HUES48 (cell line): ENCODE measurements at regions not wholly inside any gene's neighbourhood (a gene's known extent, or its start where the extent isn't known, plus 50 kb on each side); places are given as distances from the start of the nearest gene placed in this dataset.

ENCODE experiments used
- H3K27ac ChIP-seq: one replicate; pipeline ENCODE4 v1.7.0; 2013; ENCODE audit warnings: low read depth, low read length, inconsistent platforms
- H3K27me3 ChIP-seq: 2 replicates; pipeline ENCODE4 v1.6.1; 2013; ENCODE audit warnings: mild to moderate bottlenecking, low read length; ENCODE audit not compliant: control insufficient read depth, insufficient read depth
- H3K36me3 ChIP-seq: 2 replicates; pipeline ENCODE4 v1.6.1; 2013; ENCODE audit warnings: low read length; ENCODE audit not compliant: control insufficient read depth, insufficient read depth
- H3K4me1 ChIP-seq: 2 replicates; pipeline ENCODE4 v1.6.1; 2013; ENCODE audit warnings: mild to moderate bottlenecking, low read length; ENCODE audit not compliant: control insufficient read depth, insufficient read depth
- H3K4me3 ChIP-seq: 2 replicates; pipeline ENCODE4 v1.5.1; 2013; ENCODE audit warnings: mild to moderate bottlenecking, low read depth, low read length
- H3K9ac ChIP-seq: 2 replicates; pipeline ENCODE4 v1.6.1; 2013; ENCODE audit warnings: mild to moderate bottlenecking, low read depth, low read length, moderate library complexity
- H3K9me3 ChIP-seq: 2 replicates; pipeline ENCODE4 v1.6.1; 2013; ENCODE audit warnings: low read length; ENCODE audit not compliant: control insufficient read depth, insufficient read depth

DNA sequence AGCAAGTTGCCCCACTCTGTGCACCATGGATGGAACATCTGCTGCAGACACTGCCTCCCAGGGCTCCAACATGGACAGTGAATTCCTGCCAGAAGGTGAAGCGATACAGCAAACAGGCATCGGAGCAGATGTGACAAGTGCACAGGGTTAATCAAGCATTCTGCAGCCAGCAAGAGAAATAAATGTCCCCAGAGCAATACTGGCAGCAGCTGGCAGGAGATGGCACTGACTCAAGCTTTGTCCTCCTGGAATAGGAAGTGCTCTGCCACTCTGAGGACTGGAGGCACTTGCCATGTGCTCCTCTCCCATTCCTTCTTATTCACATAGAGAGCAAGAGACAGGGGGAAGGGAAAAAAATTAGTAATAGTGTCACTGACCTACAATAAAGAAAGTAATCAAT, 402.7 kb upstream of the DAB1 start:
- H3K4me1 ChIP-seq, result no peaks in the 10 kb centered on the region

DNA sequence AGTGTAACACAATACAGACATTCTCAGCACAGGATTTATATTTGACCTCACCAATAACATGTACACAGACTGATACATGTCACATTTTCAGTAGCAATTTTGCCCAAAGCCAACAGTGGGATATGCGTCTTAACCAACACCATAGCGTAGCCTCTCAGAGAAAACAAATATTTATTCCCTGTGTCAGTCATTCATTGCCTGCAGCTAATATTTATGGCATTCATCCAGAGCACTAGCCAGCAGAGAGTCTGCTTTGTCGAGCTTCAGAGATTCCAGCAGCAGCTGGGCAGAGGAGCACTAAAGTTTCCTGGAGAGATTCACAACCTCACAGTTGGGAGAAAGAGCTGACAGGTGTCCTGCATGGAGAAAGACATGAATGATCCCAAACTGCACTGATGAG, 400.7 kb upstream of the DAB1 start:
- H3K9me3 ChIP-seq, result no peaks in the 10 kb centered on the region
- H3K4me3 ChIP-seq, result no peak overlapping the region
- no peaks in the 10 kb centered on the region for H3K4me1 ChIP-seq
- no peak overlapping the region for H3K9ac ChIP-seq
- no peak overlapping the region for H3K27ac ChIP-seq
- H3K27me3 ChIP-seq, result no peaks in the 10 kb centered on the region
- no peaks in the 10 kb centered on the region for H3K36me3 ChIP-seq

More for the DNA sequence above, 402.7 kb upstream of the DAB1 start:
- Histone ChIP-seq H3K36me3 (no peaks in the 10 kb centered on the region), H3K27ac (no peak overlapping the region), H3K27me3 (no peaks in the 10 kb centered on the region), H3K9me3 (no peaks in the 10 kb centered on the region), H3K9ac (no peak overlapping the region), H3K4me3 (no peak overlapping the region)

GRCh38 chr1:57820356-57821095, 396.7 kb upstream of the DAB1 start:
- H3K27ac ChIP-seq, result no peak overlapping the region
- H3K4me3 ChIP-seq, result no peak overlapping the region
- H3K36me3 ChIP-seq, result no peaks in the 10 kb centered on the region
- H3K4me1 ChIP-seq, result no peaks in the 10 kb centered on the region
- no peaks in the 10 kb centered on the region for H3K9me3 ChIP-seq
- H3K27me3 ChIP-seq, result no peaks in the 10 kb centered on the region
- no peak overlapping the region for H3K9ac ChIP-seq

DNA sequence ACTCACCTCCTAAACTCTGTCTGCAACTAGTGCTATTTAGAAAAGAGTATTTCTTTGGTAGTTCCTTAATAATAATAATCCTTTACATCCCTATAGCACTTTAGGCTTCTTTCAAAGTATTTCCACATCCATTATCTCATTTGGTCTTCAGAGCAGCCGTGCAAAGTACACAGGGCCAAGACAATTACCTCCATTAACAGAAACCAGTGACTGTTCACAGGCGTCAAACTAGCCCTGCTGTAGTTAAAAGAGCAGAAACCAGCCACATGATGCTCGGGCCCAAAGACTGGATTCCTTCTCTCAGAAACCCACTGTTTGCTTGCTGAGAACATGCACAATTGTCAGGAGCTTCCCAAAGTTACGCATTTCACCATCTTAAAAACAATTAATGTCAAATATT, 396.0 kb upstream of the DAB1 start:
- no peaks in the 10 kb centered on the region for H3K27me3 ChIP-seq
- no peaks in the 10 kb centered on the region for H3K9me3 ChIP-seq
- H3K36me3 ChIP-seq, result no peaks in the 10 kb centered on the region
- no peaks in the 10 kb centered on the region for H3K4me1 ChIP-seq
- H3K27ac ChIP-seq, result no peak overlapping the region
- no peak overlapping the region for H3K4me3 ChIP-seq
- H3K9ac ChIP-seq, result no peak overlapping the region

GRCh38 chr1:57803586-57803985, 379.7 kb upstream of the DAB1 start:
- H3K27me3 ChIP-seq, result no peaks in the 10 kb centered on the region
- H3K4me3 ChIP-seq, result no peak overlapping the region
- H3K4me1 ChIP-seq, result no peaks in the 10 kb centered on the region
- no peak overlapping the region for H3K27ac ChIP-seq
- no peaks in the 10 kb centered on the region for H3K9me3 ChIP-seq
- no peak overlapping the region for H3K9ac ChIP-seq
- H3K36me3 ChIP-seq, result no peaks in the 10 kb centered on the region

- H3K9ac ChIP-seq, result no peak overlapping the region
- no peak overlapping the region for H3K4me3 ChIP-seq
- no peaks in the 10 kb centered on the region for H3K36me3 ChIP-seq
- H3K4me1 ChIP-seq, result peaks cover 17% of the 10 kb centered on the region
- H3K27ac ChIP-seq, result no peak overlapping the region
- no peaks in the 10 kb centered on the region for H3K27me3 ChIP-seq
- no peaks in the 10 kb centered on the region for H3K9me3 ChIP-seq
Measured at GRCh38 chr1:57800376-57800775, 376.5 kb upstream of the DAB1 start.

DNA sequence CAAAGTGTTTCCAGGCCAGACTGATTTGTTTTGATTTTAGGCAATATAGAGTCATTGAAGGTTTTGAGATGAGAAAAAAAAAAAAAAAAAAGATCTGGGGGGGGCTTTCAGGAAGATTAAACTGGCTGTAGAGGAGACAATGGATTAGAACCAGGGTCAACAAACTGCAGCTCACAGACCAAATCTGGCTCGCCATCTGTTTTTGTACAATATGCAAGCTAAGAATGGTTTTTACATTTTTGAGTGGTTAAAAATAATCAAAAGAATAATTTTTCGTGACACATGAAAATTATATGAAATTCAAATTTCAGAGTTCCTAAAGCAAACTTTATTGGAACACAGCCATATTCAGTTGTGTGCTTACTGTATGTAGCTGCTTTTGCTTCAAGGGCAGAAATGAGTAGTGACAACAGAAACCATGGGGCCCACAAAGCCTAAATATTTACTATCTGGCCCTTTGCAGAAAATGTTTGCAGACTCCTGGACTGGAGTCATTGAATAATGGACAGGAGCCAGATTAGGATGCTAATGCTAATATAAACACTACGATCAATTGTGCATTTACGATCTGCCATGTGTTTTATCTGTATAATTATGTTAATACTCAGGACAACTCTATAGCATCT, 375.7 kb upstream of the DAB1 start:
- H3K36me3 ChIP-seq, result no peaks in the 10 kb centered on the region
- H3K9ac ChIP-seq, result no peak overlapping the region
- H3K27ac ChIP-seq, result no peak overlapping the region
- H3K9me3 ChIP-seq, result no peaks in the 10 kb centered on the region
- no peaks in the 10 kb centered on the region for H3K27me3 ChIP-seq
- peaks cover 17% of the 10 kb centered on the region for H3K4me1 ChIP-seq
- H3K4me3 ChIP-seq, result no peak overlapping the region

DNA sequence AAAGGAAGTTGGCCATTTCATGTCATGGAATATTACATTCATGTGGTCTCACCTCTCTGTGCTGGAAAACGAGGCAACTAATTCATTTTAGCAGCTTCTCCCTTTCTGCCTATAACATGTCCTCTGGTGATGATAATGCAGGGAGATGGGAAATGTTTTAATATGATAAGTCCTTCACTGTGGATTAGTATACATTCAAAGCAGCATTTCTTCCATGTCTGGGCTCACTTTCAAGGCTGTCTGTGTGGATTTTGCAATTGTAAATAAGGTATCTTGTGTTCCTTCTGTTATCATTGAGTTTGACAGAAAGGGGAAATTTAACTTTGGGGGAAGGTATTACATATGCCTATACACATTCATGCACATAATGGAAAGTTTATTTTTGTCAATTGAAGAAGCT, 374.7 kb upstream of the DAB1 start:
- H3K9me3 ChIP-seq, result no peaks in the 10 kb centered on the region
- H3K27ac ChIP-seq, result no peak overlapping the region
- H3K27me3 ChIP-seq, result no peaks in the 10 kb centered on the region
- H3K4me3 ChIP-seq, result no peak overlapping the region
- H3K36me3 ChIP-seq, result no peaks in the 10 kb centered on the region
- no peak overlapping the region for H3K9ac ChIP-seq
- H3K4me1 ChIP-seq, result peaks cover 17% of the 10 kb centered on the region

GRCh38 chr1:57797084-57797483, 373.2 kb upstream of the DAB1 start:
- H3K4me3 ChIP-seq, result no peak overlapping the region
- H3K27ac ChIP-seq, result peak overlapping the region; percentile 21
- H3K36me3 ChIP-seq, result no peaks in the 10 kb centered on the region
- H3K27me3 ChIP-seq, result no peaks in the 10 kb centered on the region
- no peaks in the 10 kb centered on the region for H3K9me3 ChIP-seq
- H3K9ac ChIP-seq, result no peak overlapping the region
- peaks cover 17% of the 10 kb centered on the region for H3K4me1 ChIP-seq

DNA sequence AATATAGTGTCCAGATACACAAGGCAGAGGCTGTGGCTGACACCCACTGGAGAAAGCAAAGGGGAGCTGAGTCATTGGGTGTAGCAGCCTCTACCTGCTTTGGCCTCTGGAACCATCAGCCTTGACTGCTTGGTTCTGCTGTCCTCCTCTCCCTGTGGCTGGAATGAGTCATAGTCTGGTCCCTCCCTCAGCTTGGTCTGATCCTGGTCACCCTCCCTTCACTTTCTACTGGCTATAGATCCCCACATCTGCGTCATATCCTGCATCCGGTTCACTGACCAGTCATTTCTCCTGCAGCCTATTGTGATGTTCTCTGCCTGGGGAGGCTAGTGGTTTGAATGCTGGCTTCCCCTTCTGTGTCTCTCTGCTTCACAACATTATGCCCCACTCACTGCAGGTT, 372.8 kb upstream of the DAB1 start:
- Histone ChIP-seq H3K9me3 (no peaks in the 10 kb centered on the region), H3K36me3 (no peaks in the 10 kb centered on the region), H3K27ac (peak overlapping the region; percentile 21), H3K4me3 (no peak overlapping the region), H3K27me3 (no peaks in the 10 kb centered on the region), H3K9ac (no peak overlapping the region), H3K4me1 (peaks cover 21% of the 10 kb centered on the region)

- peaks cover 24% of the 10 kb centered on the region for H3K4me1 ChIP-seq
- H3K4me3 ChIP-seq, result no peak overlapping the region
- no peak overlapping the region for H3K27ac ChIP-seq
- H3K9ac ChIP-seq, result no peak overlapping the region
- no peaks in the 10 kb centered on the region for H3K9me3 ChIP-seq
- no peaks in the 10 kb centered on the region for H3K36me3 ChIP-seq
- H3K27me3 ChIP-seq, result no peaks in the 10 kb centered on the region
Measured at GRCh38 chr1:57795886-57796285, 372.0 kb upstream of the DAB1 start.
